HG02610 (cell line): ENCODE measurements at regions not wholly inside any gene's neighbourhood (a gene's known extent, or its start where the extent isn't known, plus 50 kb on each side); places are given as distances from the start of the nearest gene placed in this dataset.
"Not testable (repeated sequence)": the region's sequence is repeated elsewhere in the genome, so short reads cannot be mapped to it uniquely, and the experiment has no call there.

Source experiments
- ATAC-seq: cut with Tn5 transposase; IDR thresholded peaks from one replicate; pipeline ENCODE4 v1.9.1; 2021; ENCODE audit warnings: mild to moderate bottlenecking, moderate library complexity; ENCODE audit not compliant: unreplicated experiment

- ATAC-seq = peak; percentile 62
Measured at GRCh38 chr21:8455279-8456128, 2065.9 kb upstream of the TPTE start.

- peak; percentile 83 for ATAC-seq
Measured at GRCh38 chr21:8464403-8465152, 2056.8 kb upstream of the TPTE start.

- ATAC-seq = not testable (repeated sequence)
Measured at GRCh38 chr21:8466642-8467041, 2054.7 kb upstream of the TPTE start.
